Stimulated activated CD4-positive, alpha-beta T cell treated with anti-CD3 and anti-CD28 coated beads, Interleukin-15, amount 100 ng/mL, for 48 hours (primary cell): ENCODE measurements at regions not wholly inside any gene's neighbourhood (a gene's known extent, or its start where the extent isn't known, plus 50 kb on each side); places are given as distances from the start of the nearest gene placed in this dataset.

Experiments used
- DNase-seq, 2 donors: peaks; one replicate each; pipeline ENCODE4 v3.0.0-alpha.2; 2020; ENCODE audit warnings: low read depth in 2 of 2

DNA sequence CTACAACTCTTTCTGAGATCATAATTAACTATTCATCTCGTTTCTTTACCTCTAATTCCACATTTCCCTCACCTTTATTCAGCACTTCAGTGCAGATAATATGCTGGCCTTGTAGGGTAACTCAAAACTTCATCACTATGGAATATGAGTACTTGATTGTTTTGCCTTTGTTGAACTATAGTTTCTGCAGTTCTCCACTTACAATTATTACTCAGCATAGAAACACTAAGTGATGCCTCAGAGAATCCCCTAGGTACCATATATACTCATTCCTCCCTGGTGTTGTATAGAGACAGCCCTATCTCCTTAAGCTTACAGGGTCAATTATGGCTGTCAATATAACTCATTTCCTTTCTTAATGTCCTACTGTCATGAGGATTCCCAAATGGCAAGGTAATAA, 380.6 kb upstream of the RBMS3 start:
- no peak for DNase-seq

DNA sequence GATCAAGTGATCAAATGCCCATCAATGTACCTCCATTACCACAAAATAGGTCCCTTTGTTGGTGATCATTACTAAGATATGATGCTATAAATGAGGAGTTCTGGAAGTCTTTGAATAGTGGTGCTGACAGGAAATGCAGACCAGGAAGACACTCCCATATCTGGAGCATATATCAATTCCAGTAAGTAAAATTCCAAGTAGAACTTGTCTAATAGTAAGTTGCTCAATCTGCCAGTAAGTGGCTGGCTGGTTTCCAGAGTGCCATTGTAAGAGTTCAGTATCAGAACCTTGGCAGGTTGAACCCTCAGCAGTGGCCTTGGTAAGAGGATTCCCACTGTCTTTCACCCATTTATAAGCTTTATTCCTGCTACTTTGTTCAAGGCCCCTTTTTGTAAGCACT, 379.9 kb upstream of the RBMS3 start:
- DNase-seq, result no peak

- DNase-seq, result no peak
Measured at GRCh38 chr3:28903171-28903601, 377.7 kb upstream of the RBMS3 start.

DNA sequence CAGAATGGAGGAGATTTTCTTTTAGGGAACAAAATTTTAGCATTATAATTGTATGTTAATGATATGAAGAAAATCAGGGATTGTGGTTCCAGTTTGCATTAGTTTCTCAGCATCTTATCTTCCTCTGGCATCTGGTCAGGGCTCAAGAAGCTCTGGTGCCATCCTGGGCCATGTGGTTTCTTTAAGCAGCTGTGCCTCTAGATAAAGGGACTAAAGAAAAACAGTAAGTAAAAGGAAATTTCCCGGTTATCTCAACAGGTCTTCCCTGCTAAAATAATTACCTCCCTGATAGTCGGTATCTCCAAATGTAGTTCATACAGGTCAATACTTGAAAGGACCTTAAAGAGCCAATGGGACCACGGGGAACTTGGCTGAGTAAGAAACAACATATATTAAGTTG, 375.1 kb upstream of the RBMS3 start:
- DNase-seq, result no peak

GRCh38 chr3:28906561-28907310, 374.1 kb upstream of the RBMS3 start:
- DNase-seq, result no peak

- no peak for DNase-seq
Measured at GRCh38 chr3:28907616-28908015, 373.3 kb upstream of the RBMS3 start.

- DNase-seq, result no peak
Measured at GRCh38 chr3:28912120-28912885, 368.6 kb upstream of the RBMS3 start.

DNA sequence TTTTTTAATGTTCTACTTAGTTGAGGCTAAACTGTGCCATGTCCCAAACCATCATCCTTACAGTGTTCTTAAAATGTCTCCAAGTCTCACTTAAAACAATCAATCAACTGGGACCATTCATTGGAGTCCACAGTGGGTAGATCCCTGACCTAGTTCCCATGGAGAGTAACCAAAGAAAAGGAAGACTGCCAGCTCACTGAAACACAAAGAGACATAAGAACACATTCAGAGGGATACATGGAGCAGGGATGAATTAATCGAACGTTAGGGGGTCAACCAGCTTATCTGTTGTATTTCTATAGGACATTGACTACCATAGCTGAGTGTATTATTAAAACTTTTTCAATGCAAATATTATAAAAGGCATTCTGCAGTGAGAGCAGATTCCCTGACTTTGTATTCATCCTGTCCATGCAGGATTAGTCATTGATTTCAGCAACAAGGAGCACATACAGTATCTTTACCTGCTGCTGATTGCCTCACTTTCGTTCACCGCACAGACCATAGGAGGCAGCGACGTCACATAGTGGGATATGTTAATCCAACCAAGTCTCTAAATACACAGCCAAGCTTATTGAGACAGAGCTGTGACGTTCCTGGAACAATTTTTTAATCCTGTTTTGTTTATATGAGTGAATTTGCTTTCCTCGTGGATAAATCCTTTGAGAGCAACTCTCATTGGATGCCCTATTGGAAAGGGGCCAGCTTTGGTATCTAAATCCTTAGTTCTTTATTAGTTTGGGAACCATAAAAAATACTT, 364.9 kb upstream of the RBMS3 start:
- DNase-seq, result no peak

- no peak for DNase-seq
Measured at GRCh38 chr3:28916713-28917499, 364.0 kb upstream of the RBMS3 start.

DNA sequence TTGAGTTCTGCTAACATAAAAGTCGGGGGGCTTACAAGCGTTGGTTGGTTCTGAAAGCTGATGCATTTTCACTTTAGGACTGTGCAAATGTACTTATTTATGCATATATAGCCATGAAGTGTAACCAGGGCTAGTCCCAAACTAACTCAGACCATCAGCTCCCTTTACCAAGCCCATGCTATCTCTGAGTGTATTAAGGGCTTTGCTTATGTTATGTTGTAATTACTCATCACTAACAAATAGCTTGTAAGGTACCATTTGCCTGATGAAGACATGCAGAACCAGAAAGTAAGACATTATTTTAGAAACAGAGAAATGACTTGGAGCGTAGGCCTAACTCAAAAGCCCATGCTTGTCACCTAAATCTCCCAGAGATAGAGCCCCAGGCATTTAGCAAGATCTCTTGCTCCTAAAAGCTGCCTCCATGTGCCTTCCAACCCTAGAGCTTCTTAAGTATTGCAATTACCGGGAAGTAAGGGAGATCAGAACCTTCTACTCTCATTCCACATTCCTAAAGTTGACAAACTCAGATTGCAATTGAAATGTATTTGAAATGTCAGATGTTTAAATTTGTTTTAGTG, 362.9 kb upstream of the RBMS3 start:
- DNase-seq, result no peak

GRCh38 chr3:28922376-28922775, 358.5 kb upstream of the RBMS3 start:
- DNase-seq, result no peak

- no peak for DNase-seq
Measured at GRCh38 chr3:28923994-28924393, 356.9 kb upstream of the RBMS3 start.

- DNase-seq, result no peak
Measured at GRCh38 chr3:28924744-28925360, 356.0 kb upstream of the RBMS3 start.

DNA sequence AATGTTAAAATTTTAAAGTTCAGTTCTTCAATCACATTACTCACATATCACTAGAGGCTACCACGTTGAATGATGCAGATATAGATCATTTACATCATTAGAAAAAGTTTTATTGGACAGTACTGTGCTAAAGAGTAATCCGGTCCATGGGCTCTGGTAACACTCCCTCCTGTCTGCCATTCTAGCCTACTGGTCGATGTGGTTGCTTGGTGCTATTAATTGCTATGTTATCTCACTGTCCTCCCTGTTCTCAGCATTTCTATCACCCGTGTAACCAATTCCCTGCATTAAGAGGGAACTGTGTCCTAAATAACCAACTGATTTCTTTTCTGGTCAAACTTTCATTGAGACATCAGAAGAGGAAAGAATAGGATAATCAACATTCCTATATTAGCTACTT, 347.5 kb upstream of the RBMS3 start:
- no peak for DNase-seq

- DNase-seq, result no peak
Measured at GRCh38 chr3:28934126-28934813, 346.6 kb upstream of the RBMS3 start.

GRCh38 chr3:28935146-28935545, 345.7 kb upstream of the RBMS3 start:
- DNase-seq, result no peak

- DNase-seq, result no peak
Measured at GRCh38 chr3:28936154-28936553, 344.7 kb upstream of the RBMS3 start.

- DNase-seq, result no peak
Measured at GRCh38 chr3:28940530-28940929, 340.3 kb upstream of the RBMS3 start.

DNA sequence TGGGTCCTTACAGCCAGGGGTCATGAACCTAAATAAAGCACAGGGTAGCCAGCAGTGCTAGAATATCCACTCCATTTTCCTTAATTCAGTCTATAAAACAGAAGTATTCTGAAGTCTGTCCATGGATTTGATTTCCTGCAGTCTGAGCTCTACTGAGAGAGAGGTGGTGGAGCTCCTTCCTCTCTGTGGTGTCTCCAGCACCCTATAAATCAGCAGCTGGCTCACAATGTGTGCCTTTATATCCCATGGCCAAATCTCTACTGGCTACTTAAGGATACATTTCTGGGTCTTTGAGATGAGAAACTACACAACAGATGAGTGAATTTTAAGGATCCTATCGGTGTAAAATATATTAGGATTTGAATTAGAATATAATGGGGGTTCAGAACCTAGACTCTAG, 339.9 kb upstream of the RBMS3 start:
- DNase-seq, result no peak

GRCh38 chr3:28947061-28947460, 333.8 kb upstream of the RBMS3 start:
- DNase-seq, result no peak
